ENCODE measurements at regions not wholly inside any gene's neighbourhood (a gene's known extent, or its start where the extent isn't known, plus 50 kb on each side); places are given as distances from the start of the nearest gene placed in this dataset.

GRCh38 chr2:13508671-13509070 lies 791.9 kb downstream of the TRIB2 start:
- no peaks in the 10 kb centered on the region for H3K4me1 ChIP-seq (replicated peaks in 1 of 4; ENCODE audit: control insufficient read depth in 3 of 4, insufficient read depth in 4 of 4, low read length in 3 of 4)
- H3K23me2 ChIP-seq (ENCODE audit: low read depth, low read length) = no peaks in the 10 kb centered on the region
- 91% methylated on average over 1 of the region's 1 CpG; no CpG with 5 or more reads in 1 of the 2 experiments for WGBS, 2 experiments (ENCODE audit: extremely low coverage in 1 of 2, insufficient coverage in 1 of 2, insufficient read length in 1 of 2, insufficient replicate concordance in 2 of 2, low coverage in 1 of 2, low lambda C conversion rate in 2 of 2, missing lambda C conversion rate in 1 of 2)
- no peak overlapping the region for H2BK120ac ChIP-seq (replicated peaks; ENCODE audit: low read depth, low read length)
- no peak overlapping the region for H2AK5ac ChIP-seq (ENCODE audit: low read depth, low read length)
- H2BK20ac ChIP-seq (ENCODE audit: low read length) = no peak overlapping the region
- H3K4me3 ChIP-seq (ENCODE audit: extremely low read depth in 1 of 4, insufficient read depth in 2 of 4, low read depth in 3 of 4, low read length in 4 of 4) = no peak overlapping the region
- no peaks in the 10 kb centered on the region for H3K27me3 ChIP-seq (replicated peaks in 1 of 4; ENCODE audit: control insufficient read depth in 3 of 4, extremely low read depth in 1 of 4, insufficient read depth in 3 of 4, low read length in 3 of 4)
- H3K36me3 ChIP-seq (ENCODE audit: control insufficient read depth in 2 of 4, insufficient read depth in 4 of 4, low read length in 3 of 4) = no peaks in the 10 kb centered on the region
- H2AFZ ChIP-seq (ENCODE audit: low read length) = no peak overlapping the region
- no peak overlapping the region for H3K23ac ChIP-seq (ENCODE audit: insufficient read length)
- H3K79me1 ChIP-seq (ENCODE audit: low read depth, low read length) = no peaks in the 10 kb centered on the region
- no peak overlapping the region for H2BK15ac ChIP-seq (ENCODE audit: low read length)
- TF ChIP-seq YY1 (IDR thresholded peaks at IDR 0.05; ENCODE audit: low read depth, low read length) = no peak
- H4K20me1 ChIP-seq (replicated peaks in 1 of 2; ENCODE audit: control insufficient read depth in 1 of 2, insufficient read depth in 2 of 2, low read length in 2 of 2) = no peaks in the 10 kb centered on the region
- H3K27ac ChIP-seq (ENCODE audit: low read depth, low read length) = no peak overlapping the region
- H3K4ac ChIP-seq (replicated peaks; ENCODE audit: insufficient read length, low read depth, low read length) = no peak overlapping the region
- FAIRE-seq (no peak), DNase-seq (ENCODE audit: low read depth in 1 of 2, low spot score in 2 of 2) (no peak)
- no peak overlapping the region for H4K91ac ChIP-seq (replicated peaks; ENCODE audit: insufficient read length, low read length)
- H3K18ac ChIP-seq (ENCODE audit: extremely low read depth, low read length) = no peak overlapping the region
- ChIA-PET CTCF (ENCODE audit: partially characterized antibody) (no interaction called here), POLR2A (ENCODE audit: partially characterized antibody) (no interaction called here)
- H3K14ac ChIP-seq (ENCODE audit: insufficient read length) = no peak overlapping the region
- H3K4me2 ChIP-seq (ENCODE audit: insufficient read depth in 1 of 2, low read depth in 2 of 2, low read length in 2 of 2) = no peak overlapping the region
- H3K79me2 ChIP-seq (ENCODE audit: control insufficient read depth in 1 of 2, insufficient read depth in 2 of 2, low read length in 2 of 2) = no peaks in the 10 kb centered on the region
- H2BK5ac ChIP-seq (ENCODE audit: low read depth, low read length) = no peak overlapping the region
- H4K8ac ChIP-seq (ENCODE audit: extremely low read depth, insufficient read depth, low read length) = no peak overlapping the region
- H4K5ac ChIP-seq (ENCODE audit: insufficient read length, low read depth, low read length) = no peak overlapping the region
- no peak overlapping the region for H3K9ac ChIP-seq (replicated peaks in 1 of 4; ENCODE audit: extremely low read depth in 1 of 4, low read depth in 3 of 4, low read length in 3 of 4)
- peaks cover 0 to 5% of the 10 kb centered on the region in 2 experiments; a peak in 1 of 4 replicates for H3K9me3 ChIP-seq (ENCODE audit: insufficient read depth in 2 of 2, low read depth in 1 of 2, low read length in 1 of 2)
- H3K56ac ChIP-seq (replicated peaks; ENCODE audit: insufficient read length, low read depth, low read length) = no peak overlapping the region
- H2BK12ac ChIP-seq (ENCODE audit: low read depth, low read length) = no peak overlapping the region

Data from H1 (cell line).